GM23338 (cell line): ENCODE measurements at regions not wholly inside any gene's neighbourhood (a gene's known extent, or its start where the extent isn't known, plus 50 kb on each side); places are given as distances from the start of the nearest gene placed in this dataset.

Source experiments
- ATAC-seq: fragments of 200-7000 bp; cut with Tn5 transposase; 3 replicates; pipeline ENCODE4 v1.9.1; 2020
- DNase-seq: peaks from one replicate; pipeline ENCODE4 v3.0.0-alpha.2; 2015; ENCODE audit warnings: low spot score
- H2AFZ ChIP-seq: fragments of 200-600 bp; sonication (generic); 2 replicates; pipeline ENCODE4 v1.8.0; 2016; ENCODE audit warnings: antibody characterized with exemption, mild to moderate bottlenecking, moderate library complexity
- H3F3A ChIP-seq: fragments of 200-600 bp; sonication (generic); replicated peaks from 2 replicates; pipeline ENCODE4 v1.8.0; 2017; ENCODE audit warnings: antibody characterized with exemption, mixed run types, low read depth
- H3K27ac ChIP-seq: fragments of 200-600 bp; sonication (generic); 2 replicates; pipeline ENCODE4 v1.6.1; 2016; ENCODE audit warnings: low read depth
- H3K27me3 ChIP-seq: fragments of 200-600 bp; sonication (generic); 2 replicates; pipeline ENCODE4 v1.8.0; 2016; ENCODE audit warnings: mild to moderate bottlenecking, mixed run types, moderate library complexity; ENCODE audit not compliant: insufficient read depth
- H3K36me3 ChIP-seq: fragments of 200-600 bp; sonication (generic); 2 replicates; pipeline ENCODE4 v1.8.0; 2016; ENCODE audit warnings: mild to moderate bottlenecking; ENCODE audit not compliant: insufficient read depth
- H3K4me1 ChIP-seq: fragments of 200-600 bp; sonication (generic); 2 replicates; pipeline ENCODE4 v1.8.0; 2016; ENCODE audit warnings: mild to moderate bottlenecking, moderate library complexity; ENCODE audit not compliant: insufficient read depth
- H3K4me2 ChIP-seq: fragments of 200-600 bp; sonication (generic); 2 replicates; pipeline ENCODE4 v1.7.1; 2017; ENCODE audit warnings: mixed run types
- H3K4me3 ChIP-seq: fragments of 200-600 bp; sonication (generic); 2 replicates; pipeline ENCODE4 v1.6.1; 2016; ENCODE audit warnings: mixed run types
- H3K79me2 ChIP-seq: fragments of 200-600 bp; sonication (generic); replicated peaks from 2 replicates; pipeline ENCODE4 v1.8.0; 2017; ENCODE audit warnings: mild to moderate bottlenecking; ENCODE audit not compliant: insufficient read depth
- H3K9me2 ChIP-seq: fragments of 200-600 bp; sonication (generic); 2 replicates; pipeline ENCODE4 v1.8.0; 2017; ENCODE audit not compliant: insufficient read depth
- H4K20me1 ChIP-seq: fragments of 200-600 bp; sonication (generic); replicated peaks from 2 replicates; pipeline ENCODE4 v1.8.0; 2017; ENCODE audit warnings: mild to moderate bottlenecking; ENCODE audit not compliant: insufficient read depth
- H3K27ac Mint-ChIP-seq: 2 replicates; pipeline ENCODE4 v1.8.0; 2020; ENCODE audit warnings: inconsistent platforms, mild to moderate bottlenecking, moderate library complexity, mixed read lengths
- H3K27me3 Mint-ChIP-seq: 3 replicates; pipeline ENCODE4 v1.8.0; 2022; ENCODE audit warnings: low read depth, mild to moderate bottlenecking, moderate library complexity, mixed read lengths, inconsistent platforms; ENCODE audit not compliant: insufficient read depth, poor library complexity
- H3K36me3 Mint-ChIP-seq: 3 replicates; pipeline ENCODE4 v1.8.0; 2021; ENCODE audit warnings: low read depth, mild to moderate bottlenecking, inconsistent platforms, moderate library complexity, mixed read lengths
- H3K4me1 Mint-ChIP-seq: 3 replicates; pipeline ENCODE4 v1.8.0; 2020; ENCODE audit warnings: mild to moderate bottlenecking, inconsistent platforms, mixed read lengths
- H3K4me3 Mint-ChIP-seq: 3 replicates; pipeline ENCODE4 v1.8.0; 2021; ENCODE audit warnings: moderate library complexity, mild to moderate bottlenecking, inconsistent platforms, mixed read lengths
- H3K9me3 Mint-ChIP-seq: 3 replicates; pipeline ENCODE4 v1.8.0; 2020; ENCODE audit warnings: moderate library complexity, mild to moderate bottlenecking, inconsistent platforms, mixed read lengths
- CREB1 ChIP-seq: fragments of 250-450 bp; sonication (Bioruptor Pico); IDR thresholded peaks from 2 replicates; pipeline ENCODE4 v1.5.0; 2020; ENCODE audit warnings: low read depth, mild to moderate bottlenecking, moderate library complexity
- EZH2 ChIP-seq: fragments of 200-600 bp; sonication (generic); IDR thresholded peaks from one replicate; pipeline ENCODE4 v1.8.0; 2017; ENCODE audit warnings: antibody characterized with exemption, mild to moderate bottlenecking, low read depth; ENCODE audit not compliant: unreplicated experiment
- NANOG ChIP-seq: IDR thresholded peaks from 2 replicates; pipeline ENCODE4 v1.6.1; 2016; ENCODE audit warnings: antibody characterized with exemption, borderline replicate concordance
- POLR2AphosphoS5 ChIP-seq: IDR thresholded peaks from 2 replicates; pipeline ENCODE4 v1.6.1; 2016; ENCODE audit warnings: antibody characterized with exemption, low read depth
- TF ChIP-seq, protein P1 (sequence below): fragments of 250-450 bp; sonication (Bioruptor Pico); IDR thresholded peaks from 2 replicates; pipeline ENCODE4 v1.5.0; 2020; ENCODE audit warnings: mild to moderate bottlenecking, moderate library complexity
- TF ChIP-seq, protein P2 (sequence below): IDR thresholded peaks from 2 replicates; pipeline ENCODE4 v1.6.1; 2016; ENCODE audit warnings: antibody characterized with exemption
- TF ChIP-seq, protein P3 (sequence below): IDR thresholded peaks from one replicate; pipeline ENCODE4 v1.6.1; 2018; ENCODE audit warnings: antibody characterized with exemption; ENCODE audit not compliant: unreplicated experiment

DNA sequence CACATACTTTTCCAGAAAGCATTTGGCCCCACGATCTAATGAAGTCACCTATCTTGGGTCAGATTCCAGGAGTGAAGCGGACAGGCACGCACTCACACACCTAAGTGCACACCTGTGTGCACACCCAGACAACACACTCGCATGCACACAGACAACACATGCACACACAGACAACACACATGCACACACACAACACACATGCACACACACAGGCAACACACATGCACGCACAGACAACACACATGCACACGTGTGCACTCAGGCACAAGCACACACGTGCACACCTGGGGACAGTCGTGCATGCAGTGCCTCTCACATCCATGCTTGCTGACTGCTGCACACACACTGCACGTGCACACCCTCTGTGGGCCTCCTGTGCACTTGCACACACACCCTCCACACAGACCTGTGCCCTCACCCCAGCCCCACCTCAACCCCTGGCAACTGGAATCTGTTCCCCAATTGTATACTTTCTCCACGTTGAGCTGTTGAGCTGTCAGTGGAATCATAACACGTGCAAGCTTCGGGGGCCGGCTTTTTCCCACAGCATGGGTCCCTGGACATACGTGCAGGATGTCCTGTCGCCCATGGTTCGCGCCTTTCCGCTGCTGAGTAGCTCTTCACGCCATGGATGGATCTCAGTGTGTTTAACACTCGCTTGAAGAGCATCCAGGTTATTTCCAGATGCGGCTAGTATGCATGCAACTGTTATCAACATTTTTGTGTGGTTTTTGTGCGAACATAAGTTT lies 55.3 kb upstream of the CFAP46 start:
- Mint-ChIP-seq H3K4me3 (no peak overlapping the region), H3K9me3 (no peaks in the 10 kb centered on the region), H3K36me3 (no peaks in the 10 kb centered on the region; the same call in 2 of the 3 replicates), H3K27me3 (no peaks in the 10 kb centered on the region), H3K27ac (no peak overlapping the region), H3K4me1 (peaks cover 3% of the 10 kb centered on the region; the same call in 2 of the 3 replicates)
- Histone ChIP-seq H4K20me1 (no peaks in the 10 kb centered on the region), H3K4me2 (no peak overlapping the region), H3K79me2 (no peaks in the 10 kb centered on the region), H3F3A (no peaks in the 10 kb centered on the region), H3K4me3 (no peak overlapping the region), H3K9me2 (no peaks in the 10 kb centered on the region), H3K36me3 (no peaks in the 10 kb centered on the region), H2AFZ (no peak overlapping the region), H3K27ac (no peak overlapping the region), H3K4me1 (no peaks in the 10 kb centered on the region), H3K27me3 (no peaks in the 10 kb centered on the region)
- TF ChIP-seq, protein P1, sequence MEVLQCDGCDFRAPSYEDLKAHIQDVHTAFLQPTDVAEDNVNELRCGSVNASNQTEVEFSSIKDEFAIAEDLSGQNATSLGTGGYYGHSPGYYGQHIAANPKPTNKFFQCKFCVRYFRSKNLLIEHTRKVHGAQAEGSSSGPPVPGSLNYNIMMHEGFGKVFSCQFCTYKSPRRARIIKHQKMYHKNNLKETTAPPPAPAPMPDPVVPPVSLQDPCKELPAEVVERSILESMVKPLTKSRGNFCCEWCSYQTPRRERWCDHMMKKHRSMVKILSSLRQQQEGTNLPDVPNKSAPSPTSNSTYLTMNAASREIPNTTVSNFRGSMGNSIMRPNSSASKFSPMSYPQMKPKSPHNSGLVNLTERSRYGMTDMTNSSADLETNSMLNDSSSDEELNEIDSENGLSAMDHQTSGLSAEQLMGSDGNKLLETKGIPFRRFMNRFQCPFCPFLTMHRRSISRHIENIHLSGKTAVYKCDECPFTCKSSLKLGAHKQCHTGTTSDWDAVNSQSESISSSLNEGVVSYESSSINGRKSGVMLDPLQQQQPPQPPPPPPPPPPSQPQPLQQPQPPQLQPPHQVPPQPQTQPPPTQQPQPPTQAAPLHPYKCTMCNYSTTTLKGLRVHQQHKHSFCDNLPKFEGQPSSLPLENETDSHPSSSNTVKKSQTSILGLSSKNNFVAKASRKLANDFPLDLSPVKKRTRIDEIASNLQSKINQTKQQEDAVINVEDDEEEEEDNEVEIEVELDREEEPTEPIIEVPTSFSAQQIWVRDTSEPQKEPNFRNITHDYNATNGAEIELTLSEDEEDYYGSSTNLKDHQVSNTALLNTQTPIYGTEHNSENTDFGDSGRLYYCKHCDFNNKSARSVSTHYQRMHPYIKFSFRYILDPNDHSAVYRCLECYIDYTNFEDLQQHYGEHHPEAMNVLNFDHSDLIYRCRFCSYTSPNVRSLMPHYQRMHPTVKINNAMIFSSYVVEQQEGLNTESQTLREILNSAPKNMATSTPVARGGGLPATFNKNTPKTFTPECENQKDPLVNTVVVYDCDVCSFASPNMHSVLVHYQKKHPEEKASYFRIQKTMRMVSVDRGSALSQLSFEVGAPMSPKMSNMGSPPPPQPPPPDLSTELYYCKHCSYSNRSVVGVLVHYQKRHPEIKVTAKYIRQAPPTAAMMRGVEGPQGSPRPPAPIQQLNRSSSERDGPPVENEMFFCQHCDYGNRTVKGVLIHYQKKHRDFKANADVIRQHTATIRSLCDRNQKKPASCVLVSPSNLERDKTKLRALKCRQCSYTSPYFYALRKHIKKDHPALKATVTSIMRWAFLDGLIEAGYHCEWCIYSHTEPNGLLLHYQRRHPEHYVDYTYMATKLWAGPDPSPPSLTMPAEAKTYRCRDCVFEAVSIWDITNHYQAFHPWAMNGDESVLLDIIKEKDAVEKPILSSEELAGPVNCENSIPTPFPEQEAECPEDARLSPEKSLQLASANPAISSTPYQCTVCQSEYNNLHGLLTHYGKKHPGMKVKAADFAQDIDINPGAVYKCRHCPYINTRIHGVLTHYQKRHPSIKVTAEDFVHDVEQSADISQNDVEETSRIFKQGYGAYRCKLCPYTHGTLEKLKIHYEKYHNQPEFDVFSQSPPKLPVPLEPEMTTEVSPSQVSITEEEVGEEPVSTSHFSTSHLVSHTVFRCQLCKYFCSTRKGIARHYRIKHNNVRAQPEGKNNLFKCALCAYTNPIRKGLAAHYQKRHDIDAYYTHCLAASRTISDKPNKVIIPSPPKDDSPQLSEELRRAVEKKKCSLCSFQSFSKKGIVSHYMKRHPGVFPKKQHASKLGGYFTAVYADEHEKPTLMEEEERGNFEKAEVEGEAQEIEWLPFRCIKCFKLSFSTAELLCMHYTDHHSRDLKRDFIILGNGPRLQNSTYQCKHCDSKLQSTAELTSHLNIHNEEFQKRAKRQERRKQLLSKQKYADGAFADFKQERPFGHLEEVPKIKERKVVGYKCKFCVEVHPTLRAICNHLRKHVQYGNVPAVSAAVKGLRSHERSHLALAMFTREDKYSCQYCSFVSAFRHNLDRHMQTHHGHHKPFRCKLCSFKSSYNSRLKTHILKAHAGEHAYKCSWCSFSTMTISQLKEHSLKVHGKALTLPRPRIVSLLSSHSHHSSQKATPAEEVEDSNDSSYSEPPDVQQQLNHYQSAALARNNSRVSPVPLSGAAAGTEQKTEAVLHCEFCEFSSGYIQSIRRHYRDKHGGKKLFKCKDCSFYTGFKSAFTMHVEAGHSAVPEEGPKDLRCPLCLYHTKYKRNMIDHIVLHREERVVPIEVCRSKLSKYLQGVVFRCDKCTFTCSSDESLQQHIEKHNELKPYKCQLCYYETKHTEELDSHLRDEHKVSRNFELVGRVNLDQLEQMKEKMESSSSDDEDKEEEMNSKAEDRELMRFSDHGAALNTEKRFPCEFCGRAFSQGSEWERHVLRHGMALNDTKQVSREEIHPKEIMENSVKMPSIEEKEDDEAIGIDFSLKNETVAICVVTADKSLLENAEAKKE (CRISPR knock-in tag), result no peak
- TF ChIP-seq CREB1 (CRISPR knock-in tag), result no peak
- no peak for TF ChIP-seq NANOG
- ATAC-seq (no peak), DNase-seq (no peak)

DNA sequence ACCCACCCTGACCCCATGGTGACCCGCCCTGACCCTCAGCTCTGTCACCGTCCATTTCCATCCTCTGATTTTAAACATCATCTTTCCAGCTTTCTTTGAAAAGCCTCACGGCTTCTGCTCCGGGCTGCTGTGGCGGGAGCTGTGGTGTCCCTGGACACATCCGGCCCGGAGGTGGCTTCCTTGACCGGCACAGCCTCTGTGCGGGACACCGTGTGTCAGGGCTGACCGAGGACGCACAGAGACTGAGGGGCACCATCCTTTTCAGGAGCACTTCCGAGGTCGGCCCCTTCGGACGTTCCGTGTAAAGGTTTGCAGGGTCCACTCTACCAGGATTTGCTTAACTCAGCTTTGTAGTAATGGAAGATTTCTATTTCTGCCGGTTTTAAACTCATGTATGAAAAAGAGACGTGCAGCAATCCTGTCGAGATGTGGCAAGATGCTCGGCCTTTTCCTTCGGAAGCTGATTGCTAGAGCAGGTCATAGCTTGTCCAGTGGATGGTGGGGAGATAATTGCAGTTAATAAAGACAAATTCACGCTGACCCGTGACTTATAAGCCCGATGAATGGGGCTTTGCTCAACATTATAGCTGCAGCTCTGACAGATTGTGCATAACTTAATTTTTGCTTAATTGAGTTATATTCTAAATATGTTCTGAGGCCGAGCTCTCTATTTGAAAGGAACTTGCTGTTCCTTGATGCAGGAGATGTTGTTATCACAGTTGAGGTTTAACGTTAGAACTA lies 54.4 kb upstream of the CFAP46 start:
- Histone ChIP-seq H3K79me2 (no peaks in the 10 kb centered on the region), H3K36me3 (no peaks in the 10 kb centered on the region), H3F3A (no peaks in the 10 kb centered on the region), H4K20me1 (no peaks in the 10 kb centered on the region), H2AFZ (no peak overlapping the region), H3K27ac (no peak overlapping the region), H3K4me3 (no peak overlapping the region), H3K4me2 (no peak overlapping the region), H3K4me1 (no peaks in the 10 kb centered on the region), H3K27me3 (no peaks in the 10 kb centered on the region), H3K9me2 (no peaks in the 10 kb centered on the region)
- Mint-ChIP-seq H3K4me3 (no peak overlapping the region), H3K36me3 (no peaks in the 10 kb centered on the region; the same call in 2 of the 3 replicates), H3K4me1 (no peaks in the 10 kb centered on the region), H3K9me3 (no peaks in the 10 kb centered on the region), H3K27me3 (no peaks in the 10 kb centered on the region), H3K27ac (no peak overlapping the region)
- ATAC-seq (no peak), DNase-seq (no peak)
- TF ChIP-seq, protein P2, sequence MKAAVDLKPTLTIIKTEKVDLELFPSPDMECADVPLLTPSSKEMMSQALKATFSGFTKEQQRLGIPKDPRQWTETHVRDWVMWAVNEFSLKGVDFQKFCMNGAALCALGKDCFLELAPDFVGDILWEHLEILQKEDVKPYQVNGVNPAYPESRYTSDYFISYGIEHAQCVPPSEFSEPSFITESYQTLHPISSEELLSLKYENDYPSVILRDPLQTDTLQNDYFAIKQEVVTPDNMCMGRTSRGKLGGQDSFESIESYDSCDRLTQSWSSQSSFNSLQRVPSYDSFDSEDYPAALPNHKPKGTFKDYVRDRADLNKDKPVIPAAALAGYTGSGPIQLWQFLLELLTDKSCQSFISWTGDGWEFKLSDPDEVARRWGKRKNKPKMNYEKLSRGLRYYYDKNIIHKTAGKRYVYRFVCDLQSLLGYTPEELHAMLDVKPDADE, result no peak
- TF ChIP-seq, protein P3, sequence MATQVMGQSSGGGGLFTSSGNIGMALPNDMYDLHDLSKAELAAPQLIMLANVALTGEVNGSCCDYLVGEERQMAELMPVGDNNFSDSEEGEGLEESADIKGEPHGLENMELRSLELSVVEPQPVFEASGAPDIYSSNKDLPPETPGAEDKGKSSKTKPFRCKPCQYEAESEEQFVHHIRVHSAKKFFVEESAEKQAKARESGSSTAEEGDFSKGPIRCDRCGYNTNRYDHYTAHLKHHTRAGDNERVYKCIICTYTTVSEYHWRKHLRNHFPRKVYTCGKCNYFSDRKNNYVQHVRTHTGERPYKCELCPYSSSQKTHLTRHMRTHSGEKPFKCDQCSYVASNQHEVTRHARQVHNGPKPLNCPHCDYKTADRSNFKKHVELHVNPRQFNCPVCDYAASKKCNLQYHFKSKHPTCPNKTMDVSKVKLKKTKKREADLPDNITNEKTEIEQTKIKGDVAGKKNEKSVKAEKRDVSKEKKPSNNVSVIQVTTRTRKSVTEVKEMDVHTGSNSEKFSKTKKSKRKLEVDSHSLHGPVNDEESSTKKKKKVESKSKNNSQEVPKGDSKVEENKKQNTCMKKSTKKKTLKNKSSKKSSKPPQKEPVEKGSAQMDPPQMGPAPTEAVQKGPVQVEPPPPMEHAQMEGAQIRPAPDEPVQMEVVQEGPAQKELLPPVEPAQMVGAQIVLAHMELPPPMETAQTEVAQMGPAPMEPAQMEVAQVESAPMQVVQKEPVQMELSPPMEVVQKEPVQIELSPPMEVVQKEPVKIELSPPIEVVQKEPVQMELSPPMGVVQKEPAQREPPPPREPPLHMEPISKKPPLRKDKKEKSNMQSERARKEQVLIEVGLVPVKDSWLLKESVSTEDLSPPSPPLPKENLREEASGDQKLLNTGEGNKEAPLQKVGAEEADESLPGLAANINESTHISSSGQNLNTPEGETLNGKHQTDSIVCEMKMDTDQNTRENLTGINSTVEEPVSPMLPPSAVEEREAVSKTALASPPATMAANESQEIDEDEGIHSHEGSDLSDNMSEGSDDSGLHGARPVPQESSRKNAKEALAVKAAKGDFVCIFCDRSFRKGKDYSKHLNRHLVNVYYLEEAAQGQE, result no peak
- no peak for TF ChIP-seq POLR2AphosphoS5
- TF ChIP-seq EZH2, result no peak
